ENCODE measurements at regions not wholly inside any gene's neighbourhood (a gene's known extent, or its start where the extent isn't known, plus 50 kb on each side); places are given as distances from the start of the nearest gene placed in this dataset.

DNA sequence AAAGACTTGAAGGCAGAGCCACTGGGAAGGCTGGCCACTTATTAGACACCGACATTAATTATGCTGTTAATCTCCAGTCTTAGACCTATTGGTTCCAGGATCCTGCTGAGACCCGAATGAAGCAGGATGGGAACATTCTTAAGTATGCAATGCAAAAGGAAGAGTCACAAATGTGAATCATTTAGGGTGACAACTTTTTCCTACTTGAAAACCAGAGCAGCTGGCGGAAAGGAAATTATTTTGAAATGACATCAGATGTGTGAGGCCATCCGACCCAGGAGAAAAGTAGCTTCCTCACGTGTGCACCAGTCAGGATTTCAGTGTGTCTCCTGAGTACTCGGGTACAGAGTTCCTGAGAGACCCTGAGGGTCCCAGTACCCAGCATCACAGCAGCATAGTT lies 222.9 kb upstream of the NCKAP5 start:
- H3K36me3 ChIP-seq (ENCODE audit: control insufficient read depth in 3 of 3, insufficient read depth in 3 of 3, low read length in 3 of 3): no peaks in the 10 kb centered on the region
- H3K4me3 ChIP-seq (ENCODE audit: low read length in 3 of 3): no peak overlapping the region
- H3K4me1 ChIP-seq (ENCODE audit: control insufficient read depth in 3 of 3, insufficient read depth in 3 of 3, low read length in 3 of 3): no peaks in the 10 kb centered on the region
- H3K9ac ChIP-seq (ENCODE audit: low read depth in 1 of 3, low read length in 3 of 3): no peak overlapping the region
- peaks cover 0 to 2% (median 0%) of the 10 kb centered on the region in 3 donors for H3K9me3 ChIP-seq (ENCODE audit: control insufficient read depth in 3 of 3, low read length in 3 of 3)
- H3K27ac ChIP-seq (ENCODE audit: low read depth, low read length): no peak overlapping the region
- peaks cover 0 to 3% (median 0%) of the 10 kb centered on the region in 3 donors for H3K27me3 ChIP-seq (ENCODE audit: control insufficient read depth in 3 of 3, insufficient read depth in 3 of 3, low read length in 3 of 3)

DNA sequence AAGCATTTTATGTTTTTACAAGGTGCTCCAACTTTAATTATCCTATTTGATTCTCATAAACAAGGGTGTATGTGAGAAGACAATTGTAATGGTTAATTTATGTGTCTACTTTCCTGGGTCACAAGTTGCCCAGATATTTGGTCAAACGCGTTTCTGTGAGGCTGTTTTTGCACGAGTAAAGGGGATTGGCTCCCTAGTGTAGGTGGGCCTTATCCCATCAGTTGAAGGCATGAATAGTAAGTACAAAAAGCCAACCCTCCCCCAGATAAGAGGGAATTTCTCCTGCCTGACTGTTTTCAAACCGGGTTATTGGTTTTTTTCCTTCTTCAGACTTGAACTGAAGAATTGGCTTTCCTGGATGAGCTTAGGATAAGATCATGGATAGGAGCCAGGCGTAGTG lies 224.0 kb upstream of the NCKAP5 start:
- Histone ChIP-seq H3K27me3 (ENCODE audit: control insufficient read depth in 3 of 3, insufficient read depth in 3 of 3, low read length in 3 of 3) (peaks cover 0 to 3% (median 0%) of the 10 kb centered on the region in 3 donors), H3K4me3 (ENCODE audit: low read length in 3 of 3) (no peak overlapping the region), H3K4me1 (ENCODE audit: control insufficient read depth in 3 of 3, insufficient read depth in 3 of 3, low read length in 3 of 3) (no peaks in the 10 kb centered on the region), H3K36me3 (ENCODE audit: control insufficient read depth in 3 of 3, insufficient read depth in 3 of 3, low read length in 3 of 3) (no peaks in the 10 kb centered on the region), H3K9ac (ENCODE audit: low read depth in 1 of 3, low read length in 3 of 3) (no peak overlapping the region), H3K9me3 (ENCODE audit: control insufficient read depth in 3 of 3, low read length in 3 of 3) (peaks cover 0 to 2% (median 0%) of the 10 kb centered on the region in 3 donors), H3K27ac (ENCODE audit: low read depth, low read length) (no peak overlapping the region)

DNA sequence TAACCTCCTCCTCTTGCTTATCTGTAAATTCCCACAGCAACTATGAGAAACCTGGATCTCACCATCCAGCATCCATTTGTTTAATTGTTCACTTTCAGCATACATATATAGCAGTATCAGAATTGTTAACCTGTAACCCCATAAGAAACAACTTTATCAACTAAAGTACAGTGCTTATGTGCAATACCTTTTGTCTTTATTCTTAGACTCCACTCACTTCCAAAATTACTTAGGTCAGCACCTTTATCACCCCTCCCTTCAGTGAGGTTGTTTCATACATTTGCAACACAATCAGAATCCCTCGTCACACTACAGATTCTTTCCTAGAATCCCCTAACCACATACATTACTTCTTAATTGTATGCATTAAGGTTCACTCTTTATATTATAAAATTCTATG lies 225.9 kb upstream of the NCKAP5 start:
- Histone ChIP-seq H3K27me3 (ENCODE audit: control insufficient read depth in 3 of 3, insufficient read depth in 3 of 3, low read length in 3 of 3) (no peaks in the 10 kb centered on the region), H3K27ac (ENCODE audit: low read depth, low read length) (no peak overlapping the region), H3K9ac (ENCODE audit: low read depth in 1 of 3, low read length in 3 of 3) (no peak overlapping the region), H3K4me1 (ENCODE audit: control insufficient read depth in 3 of 3, insufficient read depth in 3 of 3, low read length in 3 of 3) (no peaks in the 10 kb centered on the region), H3K9me3 (ENCODE audit: control insufficient read depth in 3 of 3, low read length in 3 of 3) (peaks cover 0 to 2% (median 0%) of the 10 kb centered on the region in 3 donors), H3K4me3 (ENCODE audit: low read length in 3 of 3) (no peak overlapping the region), H3K36me3 (ENCODE audit: control insufficient read depth in 3 of 3, insufficient read depth in 3 of 3, low read length in 3 of 3) (no peaks in the 10 kb centered on the region)

DNA sequence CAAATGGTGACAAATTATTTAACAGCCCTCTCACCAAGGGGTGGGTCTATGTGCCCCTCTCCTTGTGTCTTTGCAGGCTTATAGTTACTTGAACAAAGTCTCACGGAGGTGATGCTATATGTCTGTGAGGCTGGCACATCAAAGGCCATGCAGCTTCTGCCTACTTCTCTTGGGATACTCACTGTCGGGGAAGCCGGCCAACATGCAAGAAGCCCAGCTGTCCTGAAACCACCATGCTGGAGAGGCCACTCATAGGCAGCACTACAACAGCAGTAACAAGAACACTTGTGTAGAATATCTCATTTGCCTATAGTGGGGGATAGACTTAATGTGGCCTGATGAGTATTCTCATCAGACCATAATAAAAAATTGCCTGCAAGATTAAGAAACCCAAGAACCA lies 233.7 kb upstream of the NCKAP5 start:
- H3K9me3 ChIP-seq (ENCODE audit: control insufficient read depth in 3 of 3, low read length in 3 of 3): no peaks in the 10 kb centered on the region
- H3K27ac ChIP-seq (ENCODE audit: low read depth, low read length): no peak overlapping the region
- no peaks in the 10 kb centered on the region for H3K36me3 ChIP-seq (ENCODE audit: control insufficient read depth in 3 of 3, insufficient read depth in 3 of 3, low read length in 3 of 3)
- peaks cover 0 to 5% (median 0%) of the 10 kb centered on the region in 3 donors for H3K27me3 ChIP-seq (ENCODE audit: control insufficient read depth in 3 of 3, insufficient read depth in 3 of 3, low read length in 3 of 3)
- no peaks in the 10 kb centered on the region for H3K4me1 ChIP-seq (ENCODE audit: control insufficient read depth in 3 of 3, insufficient read depth in 3 of 3, low read length in 3 of 3)
- no peak overlapping the region for H3K4me3 ChIP-seq (ENCODE audit: low read length in 3 of 3)
- no peak overlapping the region for H3K9ac ChIP-seq (ENCODE audit: low read depth in 1 of 3, low read length in 3 of 3)

DNA sequence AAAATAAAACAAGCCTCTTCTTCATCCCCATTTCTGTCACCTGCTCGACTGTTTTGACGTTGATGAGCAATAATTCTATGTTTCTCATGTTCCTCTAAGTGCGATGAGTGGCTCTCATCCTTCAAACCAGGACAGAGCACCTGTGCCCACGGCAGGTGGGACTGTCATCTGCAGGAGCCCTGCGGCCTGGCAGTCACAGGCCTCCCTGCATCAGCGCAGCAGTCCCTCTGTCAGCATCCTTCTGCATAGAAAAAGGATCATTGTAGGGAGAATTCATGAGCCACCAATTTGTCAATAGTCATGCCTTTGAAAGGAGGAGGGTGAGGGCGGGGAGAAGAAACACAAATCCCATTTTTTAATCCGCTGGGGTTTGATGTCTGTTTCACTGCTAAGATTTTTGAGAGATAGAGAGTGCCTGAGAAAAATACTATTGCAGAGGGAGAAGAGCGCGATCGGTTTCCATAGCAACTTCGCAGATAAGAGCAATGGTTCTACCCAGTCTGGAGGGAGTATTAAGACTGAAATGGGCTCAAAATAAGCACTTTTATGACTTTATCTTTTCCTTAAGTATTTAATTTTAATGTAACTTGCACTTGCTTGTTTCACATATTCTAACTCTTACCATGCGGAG lies 234.3 kb upstream of the NCKAP5 start:
- Histone ChIP-seq H3K4me3 (ENCODE audit: low read length in 3 of 3) (no peak overlapping the region), H3K9me3 (ENCODE audit: control insufficient read depth in 3 of 3, low read length in 3 of 3) (no peaks in the 10 kb centered on the region)

DNA sequence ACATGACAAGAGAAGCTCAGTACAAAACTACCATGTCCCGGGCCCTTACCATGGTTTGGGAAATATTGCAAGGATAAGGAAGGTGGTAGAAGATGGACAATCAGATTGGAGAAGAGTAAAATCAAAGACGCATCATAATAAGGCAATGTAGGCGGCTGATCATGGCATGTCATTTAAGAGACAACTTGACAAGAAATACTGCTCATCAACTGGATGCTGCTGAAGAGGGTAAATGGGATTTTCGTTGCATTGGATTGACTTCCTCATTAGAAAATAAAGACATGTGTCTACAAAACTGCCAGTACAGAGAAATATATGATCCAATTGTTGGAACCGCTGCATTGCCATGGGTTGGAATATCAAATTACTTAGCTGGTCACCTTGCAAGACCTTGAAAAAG lies 238.3 kb upstream of the NCKAP5 start:
- no peaks in the 10 kb centered on the region for H3K9me3 ChIP-seq (ENCODE audit: control insufficient read depth in 3 of 3, low read length in 3 of 3)
- no peaks in the 10 kb centered on the region for H3K27me3 ChIP-seq (ENCODE audit: control insufficient read depth in 3 of 3, insufficient read depth in 3 of 3, low read length in 3 of 3)
- H3K27ac ChIP-seq (ENCODE audit: low read depth, low read length): no peak overlapping the region
- H3K9ac ChIP-seq (ENCODE audit: low read depth in 1 of 3, low read length in 3 of 3): no peak overlapping the region
- no peaks in the 10 kb centered on the region for H3K4me1 ChIP-seq (ENCODE audit: control insufficient read depth in 3 of 3, insufficient read depth in 3 of 3, low read length in 3 of 3)
- no peak overlapping the region for H3K4me3 ChIP-seq (ENCODE audit: low read length in 3 of 3)
- no peaks in the 10 kb centered on the region for H3K36me3 ChIP-seq (ENCODE audit: control insufficient read depth in 3 of 3, insufficient read depth in 3 of 3, low read length in 3 of 3)

More for the DNA sequence above, 234.3 kb upstream of the NCKAP5 start:
- Histone ChIP-seq H3K36me3 (ENCODE audit: control insufficient read depth in 3 of 3, insufficient read depth in 3 of 3, low read length in 3 of 3) (no peaks in the 10 kb centered on the region), H3K27me3 (ENCODE audit: control insufficient read depth in 3 of 3, insufficient read depth in 3 of 3, low read length in 3 of 3) (peaks cover 0 to 5% (median 0%) of the 10 kb centered on the region in 3 donors), H3K9ac (ENCODE audit: low read depth in 1 of 3, low read length in 3 of 3) (no peak overlapping the region), H3K4me1 (ENCODE audit: control insufficient read depth in 3 of 3, insufficient read depth in 3 of 3, low read length in 3 of 3) (no peaks in the 10 kb centered on the region), H3K27ac (ENCODE audit: low read depth, low read length) (no peak overlapping the region)

DNA sequence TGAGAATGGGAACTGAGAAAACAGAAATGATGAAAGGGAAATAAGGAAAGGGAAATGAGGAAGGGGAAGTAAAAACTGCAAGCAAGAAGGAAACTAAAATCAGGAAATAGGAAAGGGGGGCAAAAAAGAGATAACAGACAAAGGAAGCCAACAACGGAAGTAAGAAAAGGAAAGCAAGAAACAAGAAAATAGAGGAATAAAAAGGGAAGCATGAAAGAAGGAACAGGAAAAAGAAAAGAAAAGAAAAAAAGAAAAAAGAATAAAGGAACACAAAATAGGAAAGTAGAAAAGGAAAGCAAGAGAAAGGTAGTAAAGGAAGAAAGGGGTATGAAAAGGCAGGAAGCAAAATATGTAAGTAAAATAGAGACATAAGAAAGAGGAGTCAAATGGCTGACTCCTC lies 241.2 kb upstream of the NCKAP5 start:
- Histone ChIP-seq H3K4me3 (ENCODE audit: low read length in 3 of 3) (no peak overlapping the region), H3K9me3 (ENCODE audit: control insufficient read depth in 3 of 3, low read length in 3 of 3) (no peaks in the 10 kb centered on the region), H3K4me1 (ENCODE audit: control insufficient read depth in 3 of 3, insufficient read depth in 3 of 3, low read length in 3 of 3) (no peaks in the 10 kb centered on the region), H3K27ac (ENCODE audit: low read depth, low read length) (no peak overlapping the region), H3K27me3 (ENCODE audit: control insufficient read depth in 3 of 3, insufficient read depth in 3 of 3, low read length in 3 of 3) (no peaks in the 10 kb centered on the region), H3K36me3 (ENCODE audit: control insufficient read depth in 3 of 3, insufficient read depth in 3 of 3, low read length in 3 of 3) (no peaks in the 10 kb centered on the region), H3K9ac (ENCODE audit: low read depth in 1 of 3, low read length in 3 of 3) (no peak overlapping the region)

DNA sequence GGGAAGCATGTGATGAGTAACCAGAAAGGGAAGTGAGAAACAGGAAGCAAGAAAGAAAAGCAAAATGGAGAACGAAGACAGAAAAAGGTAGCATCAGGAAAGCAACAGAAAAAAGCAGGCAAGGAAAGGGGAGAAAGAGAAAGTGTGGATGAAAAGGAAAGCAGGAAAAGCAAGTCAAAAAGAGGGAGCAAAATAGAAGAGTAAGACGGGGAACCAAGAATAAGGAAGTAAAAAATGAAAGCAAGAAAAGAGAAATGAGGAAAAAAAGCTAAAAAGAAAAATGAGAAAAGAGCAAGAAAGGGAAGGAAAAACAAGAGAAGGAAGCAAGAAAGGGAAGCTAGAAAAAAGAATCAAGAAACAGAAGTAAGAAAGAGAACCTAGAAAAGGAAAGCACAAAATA lies 242.3 kb upstream of the NCKAP5 start:
- Histone ChIP-seq H3K27ac (ENCODE audit: low read depth, low read length) (no peak overlapping the region), H3K4me3 (ENCODE audit: low read length in 3 of 3) (no peak overlapping the region), H3K27me3 (ENCODE audit: control insufficient read depth in 3 of 3, insufficient read depth in 3 of 3, low read length in 3 of 3) (no peaks in the 10 kb centered on the region), H3K9me3 (ENCODE audit: control insufficient read depth in 3 of 3, low read length in 3 of 3) (no peaks in the 10 kb centered on the region), H3K36me3 (ENCODE audit: control insufficient read depth in 3 of 3, insufficient read depth in 3 of 3, low read length in 3 of 3) (no peaks in the 10 kb centered on the region), H3K4me1 (ENCODE audit: control insufficient read depth in 3 of 3, insufficient read depth in 3 of 3, low read length in 3 of 3) (no peaks in the 10 kb centered on the region), H3K9ac (ENCODE audit: low read depth in 1 of 3, low read length in 3 of 3) (no peak overlapping the region)

DNA sequence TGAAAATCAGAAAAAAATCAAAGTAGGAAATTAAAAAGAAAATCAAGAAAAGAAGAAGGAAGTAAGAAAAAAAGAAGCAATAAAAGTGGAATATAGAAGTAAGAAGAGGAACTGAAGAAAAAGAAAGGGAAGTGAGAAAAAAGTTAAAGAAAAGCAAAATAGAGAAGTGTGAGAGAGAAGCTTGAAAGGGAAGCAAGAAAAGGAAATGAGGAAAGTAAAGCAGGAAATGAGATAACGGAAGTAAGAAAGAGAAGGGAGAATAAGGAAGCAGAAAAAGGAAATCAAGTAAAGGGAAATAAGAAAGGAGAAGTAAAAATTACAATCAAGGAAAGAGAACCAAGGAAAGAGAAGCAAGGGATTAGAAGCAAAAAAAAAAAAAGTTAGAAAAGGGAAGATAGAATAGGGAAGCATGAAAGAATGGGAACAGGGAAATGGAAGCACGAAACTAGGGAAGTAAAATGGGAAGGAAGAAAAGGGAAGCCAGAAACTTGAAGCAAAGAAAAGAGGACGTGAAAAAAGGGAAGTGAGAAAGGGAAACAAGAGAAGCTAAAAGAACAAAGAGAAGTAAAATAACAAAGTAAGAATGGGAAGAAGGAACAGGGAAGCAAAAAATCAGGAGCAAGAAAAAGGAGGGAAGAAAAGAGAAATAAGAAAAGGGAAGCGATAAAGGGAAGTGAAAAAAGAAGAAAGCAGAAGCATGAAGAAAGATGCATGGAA lies 243.3 kb upstream of the NCKAP5 start:
- H3K27ac ChIP-seq (ENCODE audit: low read depth, low read length): no peak overlapping the region
- H3K36me3 ChIP-seq (ENCODE audit: control insufficient read depth in 3 of 3, insufficient read depth in 3 of 3, low read length in 3 of 3): no peaks in the 10 kb centered on the region
- no peak overlapping the region for H3K9ac ChIP-seq (ENCODE audit: low read depth in 1 of 3, low read length in 3 of 3)
- no peaks in the 10 kb centered on the region for H3K4me1 ChIP-seq (ENCODE audit: control insufficient read depth in 3 of 3, insufficient read depth in 3 of 3, low read length in 3 of 3)
- no peaks in the 10 kb centered on the region for H3K9me3 ChIP-seq (ENCODE audit: control insufficient read depth in 3 of 3, low read length in 3 of 3)
- no peaks in the 10 kb centered on the region for H3K27me3 ChIP-seq (ENCODE audit: control insufficient read depth in 3 of 3, insufficient read depth in 3 of 3, low read length in 3 of 3)
- H3K4me3 ChIP-seq (ENCODE audit: low read length in 3 of 3): no peak overlapping the region

DNA sequence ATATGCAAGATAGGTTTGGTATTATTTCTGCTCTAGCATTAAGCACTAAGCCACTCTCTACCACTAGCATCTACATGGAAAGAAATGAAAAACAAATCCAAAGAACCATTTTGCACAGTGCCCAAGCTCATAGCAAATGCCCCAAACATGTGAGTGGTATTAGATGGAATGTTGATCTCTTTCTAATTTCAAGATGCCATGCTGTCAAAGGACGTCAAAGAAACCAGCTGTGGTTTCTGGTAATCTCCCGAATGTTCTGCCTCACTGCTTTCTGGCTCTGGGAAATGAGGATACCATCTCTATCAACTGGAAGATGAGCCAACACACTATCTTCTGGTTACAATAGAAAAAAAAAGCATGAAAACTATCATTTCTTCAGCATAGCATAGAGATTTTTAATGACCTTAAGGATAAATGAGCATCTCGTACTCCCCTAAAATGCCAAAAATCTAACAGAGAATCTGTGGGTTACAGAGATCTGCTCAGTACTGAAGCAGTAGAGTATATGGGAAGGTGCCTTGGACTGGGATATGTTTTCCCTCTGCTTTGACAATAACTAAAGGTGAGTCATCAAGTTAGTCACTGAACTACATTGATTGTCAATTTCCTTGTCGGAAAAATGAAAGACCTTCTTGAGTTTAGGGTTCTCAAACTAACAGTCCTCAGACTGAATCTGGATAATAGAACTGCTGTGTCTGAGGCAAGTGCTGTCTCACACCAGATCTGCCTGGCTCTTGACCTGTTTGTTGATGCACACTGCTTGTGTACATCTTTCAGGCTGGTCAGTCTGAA lies 244.8 kb upstream of the NCKAP5 start:
- no peaks in the 10 kb centered on the region for H3K9me3 ChIP-seq (ENCODE audit: control insufficient read depth in 3 of 3, low read length in 3 of 3)
- no peaks in the 10 kb centered on the region for H3K4me1 ChIP-seq (ENCODE audit: control insufficient read depth in 3 of 3, insufficient read depth in 3 of 3, low read length in 3 of 3)
- no peaks in the 10 kb centered on the region for H3K36me3 ChIP-seq (ENCODE audit: control insufficient read depth in 3 of 3, insufficient read depth in 3 of 3, low read length in 3 of 3)
- H3K27ac ChIP-seq (ENCODE audit: low read depth, low read length): no peak overlapping the region
- H3K9ac ChIP-seq (ENCODE audit: low read depth in 1 of 3, low read length in 3 of 3): no peak overlapping the region
- no peak overlapping the region for H3K4me3 ChIP-seq (ENCODE audit: low read length in 3 of 3)
- H3K27me3 ChIP-seq (ENCODE audit: control insufficient read depth in 3 of 3, insufficient read depth in 3 of 3, low read length in 3 of 3): no peaks in the 10 kb centered on the region
